ENCODE measurements at regions not wholly inside any gene's neighbourhood (a gene's known extent, or its start where the extent isn't known, plus 50 kb on each side); places are given as distances from the start of the nearest gene placed in this dataset.
"Not testable (repeated sequence)": the region's sequence is repeated elsewhere in the genome, so short reads cannot be mapped to it uniquely, and the experiment has no call there.

GRCh38 chr15:93413745-93414144 lies 324.7 kb upstream of the RGMA start:
- DNase-seq = no peak

DNA sequence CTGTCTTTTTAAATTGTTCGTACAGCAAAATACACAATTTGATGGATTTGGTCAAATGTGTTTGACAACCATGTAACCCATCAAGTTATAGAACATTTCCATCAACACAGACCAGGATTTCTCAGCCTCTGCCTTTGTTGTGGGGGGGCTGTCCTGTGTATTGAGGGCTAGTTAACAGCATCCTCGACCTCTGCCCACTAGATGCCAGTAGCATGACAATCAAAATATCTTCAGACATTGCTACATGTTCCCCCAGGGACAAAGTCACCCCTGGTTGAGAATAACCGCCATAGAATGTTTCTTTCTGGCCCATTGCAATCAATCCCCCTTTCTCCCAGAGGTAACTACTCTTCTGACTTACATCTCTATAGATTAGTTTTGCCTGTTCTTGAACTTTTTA lies 310.1 kb upstream of the RGMA start:
- DNase-seq = no peak

GRCh38 chr15:93389211-93389610 lies 300.2 kb upstream of the RGMA start:
- no peak for DNase-seq

- no peak for DNase-seq
Observed at GRCh38 chr15:93384886-93385285, 295.9 kb upstream of the RGMA start.

GRCh38 chr15:93382200-93382820 lies 293.3 kb upstream of the RGMA start:
- no peak for DNase-seq

GRCh38 chr15:93378558-93378957 lies 289.5 kb upstream of the RGMA start:
- DNase-seq = no peak

GRCh38 chr15:93372865-93373223 lies 283.8 kb upstream of the RGMA start:
- no peak for DNase-seq

GRCh38 chr15:93372208-93372864 lies 283.3 kb upstream of the RGMA start:
- no peak for DNase-seq

GRCh38 chr15:93366387-93367100 lies 277.5 kb upstream of the RGMA start:
- DNase-seq = no peak

DNA sequence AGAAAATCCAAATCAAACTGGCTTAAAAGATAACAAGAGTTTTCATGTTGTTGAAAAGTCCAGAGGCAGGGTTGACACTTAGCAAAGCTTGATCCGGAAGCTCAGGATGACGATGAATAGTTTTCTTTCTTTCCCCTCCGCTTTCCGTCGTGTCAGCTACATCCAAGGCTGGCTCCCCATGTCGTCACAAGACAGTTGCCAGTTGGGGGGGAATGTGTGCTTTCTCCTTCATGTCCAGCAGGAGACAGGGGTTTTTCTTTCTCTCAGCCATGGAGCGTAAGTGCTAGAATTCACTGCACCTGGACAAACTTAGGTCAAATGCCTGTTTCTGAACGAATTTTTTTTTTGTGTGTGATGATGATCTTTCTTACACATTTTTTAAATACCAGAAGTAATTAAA lies 273.8 kb upstream of the RGMA start:
- DNase-seq = no peak

- DNase-seq = no peak
Observed at GRCh38 chr15:93362203-93362602, 273.2 kb upstream of the RGMA start.

DNA sequence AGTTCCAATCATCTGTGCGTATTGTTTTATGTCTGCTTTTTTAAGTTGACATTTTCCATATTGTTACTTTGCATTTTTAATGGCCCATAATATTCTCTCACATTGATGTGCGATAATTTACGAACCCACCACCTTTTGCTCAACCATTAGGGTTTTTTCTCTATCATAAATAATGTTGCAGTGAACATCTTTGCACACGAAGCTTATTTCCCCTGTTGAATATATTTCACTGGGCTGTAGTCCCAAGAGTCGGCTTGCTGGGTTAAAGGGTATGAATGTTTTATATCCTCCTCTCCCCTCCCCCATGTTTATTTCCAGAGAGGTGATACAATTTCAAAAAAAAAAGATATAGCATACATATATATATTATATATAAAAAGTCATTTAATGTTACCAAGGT lies 272.7 kb upstream of the RGMA start:
- no peak for DNase-seq

GRCh38 chr15:93360976-93361375 lies 272.0 kb upstream of the RGMA start:
- no peak for DNase-seq

DNA sequence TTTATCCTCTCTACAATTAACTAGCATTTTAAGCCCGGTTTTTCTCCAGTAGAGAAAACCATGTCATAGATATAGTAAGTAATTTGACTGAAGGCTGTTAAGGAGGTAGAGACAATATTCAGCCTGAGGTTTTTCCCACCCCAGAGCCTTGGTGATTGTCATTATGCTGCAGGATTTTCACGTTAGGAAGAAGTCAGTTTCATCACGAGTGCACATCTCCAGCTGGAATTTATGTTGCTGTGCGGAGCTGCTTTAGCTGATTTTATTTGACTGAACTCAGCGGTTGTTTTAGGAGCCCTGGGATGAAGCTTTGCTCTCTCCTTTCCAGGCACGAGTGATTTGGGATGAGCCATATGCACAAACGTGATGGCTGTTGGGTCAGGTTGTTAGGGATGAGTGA lies 271.3 kb upstream of the RGMA start:
- no peak for DNase-seq

DNA sequence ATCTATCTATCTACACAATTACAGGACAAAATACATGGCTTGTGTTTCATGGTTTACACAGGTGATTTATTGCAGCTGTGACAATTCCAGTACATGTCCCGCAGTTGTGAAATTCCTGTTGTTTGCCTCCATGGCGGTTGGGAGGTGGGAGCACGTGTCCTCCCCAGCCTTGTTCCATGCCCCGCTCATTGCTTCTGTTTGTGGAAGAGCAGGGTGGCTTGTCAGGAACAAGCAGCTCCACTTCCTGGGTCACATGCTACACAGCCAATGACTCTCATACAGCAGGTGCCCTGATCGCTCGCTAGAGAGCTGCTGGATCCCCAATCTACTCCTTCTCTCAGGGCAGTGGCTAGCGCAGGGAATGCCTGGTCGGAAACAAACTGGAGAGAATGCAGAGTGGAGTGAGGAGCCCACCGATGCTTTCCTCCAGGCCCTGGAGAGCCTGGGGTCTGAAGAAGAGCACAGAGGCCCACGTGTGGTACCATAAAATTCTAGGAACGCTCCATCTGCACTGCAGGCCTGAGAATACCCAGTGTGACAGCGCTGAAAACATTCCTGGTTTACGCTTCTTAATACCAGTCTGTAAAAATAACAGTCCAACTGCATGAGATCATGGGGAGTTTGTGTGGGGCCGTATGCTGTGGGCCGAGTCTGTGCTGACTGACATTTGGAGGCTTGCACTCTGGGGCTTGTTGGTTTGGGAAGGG lies 270.6 kb upstream of the RGMA start:
- DNase-seq = no peak

DNA sequence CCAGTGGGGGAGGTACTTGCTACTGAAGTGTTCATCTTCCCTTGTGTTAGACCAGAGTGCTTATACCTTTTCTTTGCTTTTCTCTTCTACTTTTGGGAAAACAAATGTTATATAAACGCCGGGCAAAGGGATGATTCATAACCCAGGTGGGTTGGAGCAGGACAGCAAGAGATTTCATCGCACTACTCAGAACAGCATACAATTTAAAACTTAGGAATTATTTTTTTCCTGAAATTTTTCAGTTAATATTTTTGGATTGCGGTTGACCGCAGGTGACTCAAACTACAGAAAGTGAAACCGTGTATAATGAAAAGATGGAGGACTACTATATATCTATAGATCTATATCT lies 270.0 kb upstream of the RGMA start:
- DNase-seq = no peak

DNA sequence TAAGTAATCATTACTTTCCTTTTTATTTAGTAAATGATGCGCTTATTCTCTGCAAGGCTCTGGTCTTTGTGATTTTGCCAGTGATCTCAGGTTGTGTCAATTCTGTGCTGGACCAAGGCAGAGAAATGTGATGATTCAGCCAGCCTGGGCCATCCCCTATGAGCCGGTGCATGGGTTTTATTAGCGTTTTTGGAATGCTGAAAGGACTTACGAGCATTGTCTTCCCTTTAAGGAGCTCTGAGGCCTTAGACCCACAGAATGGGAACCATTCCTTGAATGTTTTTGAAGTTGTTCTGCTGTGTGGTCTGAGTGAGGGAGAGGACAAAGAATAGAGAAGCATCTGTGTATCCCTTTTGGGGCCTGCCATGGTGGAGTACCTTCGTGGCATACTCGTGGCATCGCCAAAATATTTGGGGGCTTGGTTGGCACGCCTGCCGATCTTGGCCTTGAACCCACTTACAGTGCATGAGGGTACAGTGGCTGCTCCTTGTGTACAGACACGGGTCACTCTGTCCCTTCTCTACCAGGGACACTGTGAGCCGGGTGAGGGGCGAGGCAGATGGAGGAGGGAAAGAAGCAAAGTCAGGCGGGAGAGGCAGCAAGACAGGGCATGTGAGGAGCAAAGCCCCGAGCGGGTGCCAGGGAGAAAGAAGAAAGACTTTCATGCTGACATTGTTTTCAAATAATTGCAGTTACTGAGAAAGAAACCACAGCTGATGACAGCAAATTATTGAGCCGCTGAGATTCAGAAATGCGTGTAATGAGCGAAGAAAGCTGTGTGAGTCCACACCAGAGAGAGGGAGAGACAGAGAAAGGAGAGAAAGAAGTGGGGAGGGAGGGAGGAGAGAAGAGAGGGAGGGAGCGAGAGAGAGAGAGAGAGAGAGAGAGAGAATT lies 269.4 kb upstream of the RGMA start:
- DNase-seq = no peak

- no peak for DNase-seq
Observed at GRCh38 chr15:93348711-93349545, 259.9 kb upstream of the RGMA start.

GRCh38 chr15:93347986-93348385 lies 259.0 kb upstream of the RGMA start:
- DNase-seq = no peak

- DNase-seq = no peak
Observed at GRCh38 chr15:93345981-93346380, 257.0 kb upstream of the RGMA start.

DNA sequence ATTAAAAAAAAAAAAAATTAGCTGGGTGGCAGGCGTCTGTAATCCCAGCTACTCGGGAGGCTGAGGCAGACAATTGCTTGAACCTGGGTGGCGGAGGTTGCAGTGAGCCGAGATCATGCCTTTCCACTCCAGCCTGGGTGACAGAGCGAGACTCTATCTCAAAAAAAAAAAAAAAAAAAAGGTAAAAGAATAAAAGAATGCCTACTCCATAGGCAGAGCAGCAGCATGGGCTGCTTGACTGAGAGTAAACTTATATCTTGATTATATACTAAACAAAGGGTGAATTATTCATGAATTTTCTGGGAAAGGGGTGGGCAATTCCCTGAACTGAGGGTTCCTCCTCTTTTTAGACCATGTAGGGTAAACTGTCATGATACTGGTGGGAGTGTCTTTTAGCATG lies 254.4 kb upstream of the RGMA start:
- DNase-seq = not testable (repeated sequence)

- no peak for DNase-seq
Observed at GRCh38 chr15:93341164-93341563, 252.2 kb upstream of the RGMA start.
